C4-2B (cell line): ENCODE measurements at regions not wholly inside any gene's neighbourhood (a gene's known extent, or its start where the extent isn't known, plus 50 kb on each side); places are given as distances from the start of the nearest gene placed in this dataset.

Source experiments
- H3K27ac ChIP-seq: fragments of 450-650 bp; 2 replicates; pipeline ENCODE4 v1.5.1; 2017
- ZFX ChIP-seq: fragments of 450-650 bp; IDR thresholded peaks from 2 replicates; pipeline ENCODE4 v1.6.1; 2017
- TF ChIP-seq, protein P1 (sequence below): fragments of 450-650 bp; conservative IDR thresholded peaks from 2 replicates; pipeline ENCODE4 v1.5.1; 2017; ENCODE audit warnings: mild to moderate bottlenecking

DNA sequence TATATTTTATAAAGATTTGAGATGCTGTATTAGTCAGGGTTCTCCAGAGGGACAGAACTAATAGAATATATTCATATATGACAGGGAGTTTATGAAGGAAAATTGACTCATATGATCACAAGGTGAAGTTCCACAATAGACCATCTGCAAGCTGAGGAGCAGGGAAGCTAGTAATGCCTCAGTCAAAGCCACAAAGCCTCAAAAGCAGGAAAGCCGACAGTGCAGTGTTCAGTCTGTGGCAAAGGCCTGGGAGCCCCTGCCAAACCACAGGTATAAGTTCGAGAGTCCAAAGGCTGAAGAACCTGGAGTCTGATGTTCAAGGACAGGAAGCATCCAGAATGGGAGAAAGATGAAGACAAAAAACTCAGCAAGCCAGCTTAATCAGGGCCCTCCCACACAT lies 382.2 kb downstream of the LRRC70 start:
- TF ChIP-seq ZFX = no peak
- TF ChIP-seq, protein P1, sequence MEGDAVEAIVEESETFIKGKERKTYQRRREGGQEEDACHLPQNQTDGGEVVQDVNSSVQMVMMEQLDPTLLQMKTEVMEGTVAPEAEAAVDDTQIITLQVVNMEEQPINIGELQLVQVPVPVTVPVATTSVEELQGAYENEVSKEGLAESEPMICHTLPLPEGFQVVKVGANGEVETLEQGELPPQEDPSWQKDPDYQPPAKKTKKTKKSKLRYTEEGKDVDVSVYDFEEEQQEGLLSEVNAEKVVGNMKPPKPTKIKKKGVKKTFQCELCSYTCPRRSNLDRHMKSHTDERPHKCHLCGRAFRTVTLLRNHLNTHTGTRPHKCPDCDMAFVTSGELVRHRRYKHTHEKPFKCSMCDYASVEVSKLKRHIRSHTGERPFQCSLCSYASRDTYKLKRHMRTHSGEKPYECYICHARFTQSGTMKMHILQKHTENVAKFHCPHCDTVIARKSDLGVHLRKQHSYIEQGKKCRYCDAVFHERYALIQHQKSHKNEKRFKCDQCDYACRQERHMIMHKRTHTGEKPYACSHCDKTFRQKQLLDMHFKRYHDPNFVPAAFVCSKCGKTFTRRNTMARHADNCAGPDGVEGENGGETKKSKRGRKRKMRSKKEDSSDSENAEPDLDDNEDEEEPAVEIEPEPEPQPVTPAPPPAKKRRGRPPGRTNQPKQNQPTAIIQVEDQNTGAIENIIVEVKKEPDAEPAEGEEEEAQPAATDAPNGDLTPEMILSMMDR = no peak
- no peak overlapping the region for H3K27ac ChIP-seq

DNA sequence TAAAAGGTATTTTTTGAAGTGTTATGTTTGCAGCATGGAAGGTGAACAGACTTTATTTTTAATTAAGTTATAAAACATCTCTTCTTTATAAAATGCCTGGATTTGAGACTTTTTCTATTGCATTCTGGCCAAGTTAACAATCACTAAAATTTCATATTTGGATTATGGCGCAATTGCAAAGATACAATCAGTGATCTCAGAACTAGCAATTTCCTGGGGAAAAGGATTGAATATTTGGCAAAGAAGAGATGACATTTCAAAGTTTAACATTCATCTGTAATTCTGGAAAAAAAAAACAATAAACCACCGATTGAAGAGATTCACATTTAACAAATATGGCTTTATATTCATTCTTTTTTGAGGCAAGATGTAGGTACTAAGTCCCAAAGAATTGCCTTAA lies 378.0 kb downstream of the LRRC70 start:
- TF ChIP-seq, protein P1 = no peak
- no peak for TF ChIP-seq ZFX
- no peak overlapping the region for H3K27ac ChIP-seq

DNA sequence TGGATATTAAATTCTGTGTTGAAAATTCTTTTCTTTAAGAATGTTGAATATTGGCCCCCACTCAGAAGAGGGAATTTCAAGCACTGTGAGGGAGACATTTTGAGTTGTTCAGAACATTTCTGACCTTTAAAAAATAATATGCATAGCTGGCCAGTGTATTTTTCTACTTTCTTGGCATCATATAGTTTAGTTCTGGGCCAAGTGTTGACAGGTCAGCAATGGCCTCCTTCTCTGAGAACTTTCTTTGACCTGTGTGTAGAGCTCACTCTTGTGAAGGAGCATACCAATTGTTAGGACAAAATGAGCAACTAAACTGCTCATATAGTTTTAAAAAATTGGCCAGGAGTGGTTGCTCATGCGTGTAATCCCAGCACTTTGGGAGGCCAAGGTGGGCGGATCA lies 376.0 kb downstream of the LRRC70 start:
- no peak for TF ChIP-seq ZFX
- TF ChIP-seq, protein P1 = no peak
- H3K27ac ChIP-seq = no peak overlapping the region

DNA sequence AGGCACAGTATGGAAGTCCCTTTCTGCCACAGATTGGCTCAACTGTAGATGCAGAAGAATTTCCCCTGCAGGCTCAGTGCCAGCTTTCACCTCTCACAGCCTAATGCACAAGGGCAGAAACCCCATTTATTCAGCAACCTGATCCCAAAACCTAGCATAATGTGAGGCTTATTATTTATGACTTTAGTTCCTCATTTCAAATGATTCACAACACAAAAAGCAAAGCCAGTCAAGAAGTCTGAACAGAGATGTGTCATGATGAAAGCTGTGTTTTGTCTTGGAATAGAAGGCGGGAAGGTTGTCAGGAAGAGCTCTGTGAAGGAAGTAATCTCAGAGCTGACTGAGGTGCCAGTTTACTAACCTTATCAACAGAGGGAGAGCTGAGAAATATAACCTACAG lies 369.7 kb downstream of the LRRC70 start:
- H3K27ac ChIP-seq = no peak overlapping the region
- TF ChIP-seq, protein P1 = no peak
- TF ChIP-seq ZFX = no peak

DNA sequence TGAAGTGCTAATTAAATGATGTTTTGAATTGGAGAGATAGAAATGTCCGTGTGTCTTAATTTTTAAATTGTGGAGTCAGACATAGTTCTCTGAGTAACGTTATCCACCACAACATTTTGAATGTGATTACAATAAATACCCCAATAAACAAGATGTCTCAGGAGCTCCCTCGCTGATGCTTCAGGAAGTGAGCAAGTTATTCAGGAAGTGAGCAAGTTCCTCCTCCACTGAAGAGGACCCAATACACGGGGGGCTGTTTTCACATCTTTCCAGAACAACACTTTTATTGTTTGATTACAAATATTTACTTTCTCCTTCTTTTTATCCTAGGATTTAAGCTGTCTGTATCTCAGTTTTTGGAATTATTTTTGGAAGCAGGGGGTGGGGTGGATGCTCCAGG lies 363.8 kb downstream of the LRRC70 start:
- no peak overlapping the region for H3K27ac ChIP-seq
- no peak for TF ChIP-seq ZFX

DNA sequence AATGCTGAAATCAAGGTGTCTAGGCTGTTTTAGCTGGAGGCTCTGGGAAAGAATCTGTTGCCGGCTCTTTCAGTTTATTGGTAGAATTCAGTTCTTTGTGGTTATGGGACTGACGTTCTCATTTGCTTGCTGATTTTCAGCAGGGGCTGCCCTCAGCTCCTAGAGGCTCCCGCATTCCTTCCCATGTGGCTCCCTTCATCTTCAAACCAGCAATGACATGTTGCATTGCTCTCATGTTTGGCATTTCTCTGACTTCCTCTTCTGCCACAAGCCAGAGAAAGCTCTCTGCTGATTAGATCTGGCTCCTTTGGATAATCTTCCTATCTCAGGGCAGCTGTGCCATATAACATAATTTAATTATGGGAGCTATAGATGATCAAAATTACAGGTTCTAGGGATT lies 360.3 kb downstream of the LRRC70 start:
- TF ChIP-seq, protein P1 = no peak
- no peak for TF ChIP-seq ZFX
- no peak overlapping the region for H3K27ac ChIP-seq

DNA sequence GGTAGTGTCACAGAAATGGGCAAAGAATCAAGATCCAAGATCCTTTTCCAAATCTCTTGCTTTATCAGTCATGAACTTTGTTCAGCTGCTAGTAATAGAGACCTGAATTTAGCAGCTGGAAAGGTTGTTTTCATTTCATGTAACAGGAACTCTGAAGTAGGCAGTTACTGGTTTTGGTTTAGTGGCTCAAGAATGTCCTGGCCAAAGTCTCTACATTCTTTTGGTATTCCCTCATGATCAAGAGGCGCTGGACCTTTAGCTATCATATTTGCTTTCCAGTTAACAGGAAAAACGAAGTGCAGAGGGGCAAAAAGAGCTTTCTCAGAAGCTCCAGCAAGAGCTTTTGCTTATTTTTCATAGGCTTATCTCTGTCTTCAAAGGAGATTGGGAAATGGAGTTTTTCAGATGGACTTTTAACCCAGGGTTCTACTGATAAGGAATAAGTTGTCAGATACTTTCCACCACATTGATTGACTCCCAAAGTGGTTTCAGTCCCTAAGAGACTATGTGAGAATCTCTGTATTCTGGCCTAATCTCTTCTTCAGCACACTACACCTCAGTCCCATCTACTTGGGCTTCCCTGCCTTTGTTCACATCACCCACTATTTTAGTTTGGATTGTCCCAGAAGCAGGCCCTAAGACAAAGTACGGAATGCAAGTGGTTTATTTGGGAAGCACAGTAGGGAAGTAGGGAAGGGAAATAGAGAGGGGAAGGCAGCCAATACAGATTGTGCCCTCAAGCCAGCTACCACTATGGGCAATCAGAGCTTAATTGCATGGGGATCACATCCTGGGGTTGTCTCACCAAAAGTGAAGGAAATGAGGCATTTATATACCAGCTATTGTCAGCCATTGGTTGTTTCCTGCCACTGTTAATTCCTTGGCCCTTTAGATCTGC lies 359.3 kb downstream of the LRRC70 start:
- no peak overlapping the region for H3K27ac ChIP-seq
- TF ChIP-seq, protein P1 = no peak
- TF ChIP-seq ZFX = no peak

DNA sequence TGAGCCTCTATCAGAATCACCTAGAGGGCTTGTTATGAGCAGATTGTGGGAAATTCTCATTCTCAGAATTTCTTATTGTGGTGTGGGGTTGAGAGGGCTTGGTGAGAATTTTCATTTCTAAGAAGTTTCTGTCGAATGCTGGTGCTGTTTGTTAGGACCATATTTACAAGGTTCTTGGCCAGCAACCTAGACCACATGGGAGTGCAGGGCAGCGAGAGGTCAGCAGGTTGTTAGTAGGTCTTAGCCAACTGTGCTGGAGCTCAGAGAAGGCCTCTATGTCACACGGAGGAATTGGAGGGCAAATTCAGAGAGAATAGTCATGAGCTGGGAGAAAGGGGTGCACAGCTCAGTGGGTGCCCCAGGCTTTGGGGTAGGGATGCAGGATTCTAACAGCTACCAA lies 357.0 kb downstream of the LRRC70 start:
- TF ChIP-seq, protein P1 = no peak
- TF ChIP-seq ZFX = no peak
- H3K27ac ChIP-seq = no peak overlapping the region
